Ectodermal cell (in vitro differentiated cells): ENCODE measurements at regions not wholly inside any gene's neighbourhood (a gene's known extent, or its start where the extent isn't known, plus 50 kb on each side); places are given as distances from the start of the nearest gene placed in this dataset.
"Not testable (repeated sequence)": the region's sequence is repeated elsewhere in the genome, so short reads cannot be mapped to it uniquely, and the experiment has no call there.

ENCODE experiments used
- H3K27ac ChIP-seq: 2 replicates; pipeline ENCODE4 v1.7.0; 2013; ENCODE audit warnings: mild to moderate bottlenecking, low read depth, low read length; ENCODE audit not compliant: insufficient read depth, poor library complexity, severe bottlenecking
- H3K27me3 ChIP-seq: 2 replicates; pipeline ENCODE4 v1.7.0; 2013; ENCODE audit warnings: mild to moderate bottlenecking, low read length; ENCODE audit not compliant: insufficient read depth, control insufficient read depth, poor library complexity, severe bottlenecking
- H3K36me3 ChIP-seq: one replicate; pipeline ENCODE4 v1.7.0; 2013; ENCODE audit warnings: low read length; ENCODE audit not compliant: control insufficient read depth, insufficient read depth
- H3K4me1 ChIP-seq: one replicate; pipeline ENCODE4 v1.7.0; 2013; ENCODE audit warnings: low read length; ENCODE audit not compliant: control insufficient read depth, insufficient read depth
- H3K4me3 ChIP-seq: 2 replicates; pipeline ENCODE4 v1.7.0; 2013; ENCODE audit warnings: low read depth, low read length, control low read depth; ENCODE audit not compliant: insufficient read depth
- H3K9me3 ChIP-seq: 2 replicates; pipeline ENCODE4 v1.7.0; 2013; ENCODE audit warnings: mild to moderate bottlenecking, low read length, moderate library complexity; ENCODE audit not compliant: control insufficient read depth
- WGBS, 2 experiments: methylation state at CpG; one replicate each; pipeline ENCODE4 v1.1.7; 2013; ENCODE audit warnings: missing lambda C conversion rate in 2 of 2; 5-methylcytosine and 5-hydroxymethylcytosine counted together

GRCh38 chr13:61111529-61111928, 304.1 kb downstream of the PCDH20 start:
- WGBS, 2 experiments, result no CpG with 5 or more reads among the region's 1 CpG
- Histone ChIP-seq H3K4me1 (no peaks in the 10 kb centered on the region), H3K9me3 (no peaks in the 10 kb centered on the region), H3K27me3 (no peaks in the 10 kb centered on the region), H3K4me3 (no peak overlapping the region), H3K36me3 (no peaks in the 10 kb centered on the region), H3K27ac (no peak overlapping the region)

- Histone ChIP-seq H3K4me3 (no peak overlapping the region), H3K4me1 (no peaks in the 10 kb centered on the region), H3K27ac (no peak overlapping the region), H3K9me3 (no peaks in the 10 kb centered on the region), H3K27me3 (no peaks in the 10 kb centered on the region), H3K36me3 (no peaks in the 10 kb centered on the region)
- 89 to 96% methylated on average over 1 of the region's 1 CpG for WGBS, 2 experiments
Observed at GRCh38 chr13:61110732-61111131, 304.9 kb downstream of the PCDH20 start.

GRCh38 chr13:61109741-61110140, 305.9 kb downstream of the PCDH20 start:
- no peaks in the 10 kb centered on the region for H3K27me3 ChIP-seq
- H3K36me3 ChIP-seq, result no peaks in the 10 kb centered on the region
- no peaks in the 10 kb centered on the region for H3K4me1 ChIP-seq
- WGBS, 2 experiments, result 89 to 95% methylated on average over 5 of the region's 5 CpGs
- no peak overlapping the region for H3K4me3 ChIP-seq
- no peak overlapping the region for H3K27ac ChIP-seq
- H3K9me3 ChIP-seq, result no peaks in the 10 kb centered on the region

GRCh38 chr13:61107989-61108388, 307.7 kb downstream of the PCDH20 start:
- Histone ChIP-seq H3K27ac (no peak overlapping the region), H3K4me3 (no peak overlapping the region), H3K4me1 (no peaks in the 10 kb centered on the region), H3K9me3 (no peaks in the 10 kb centered on the region), H3K27me3 (no peaks in the 10 kb centered on the region), H3K36me3 (no peaks in the 10 kb centered on the region)
- WGBS, 2 experiments, result 94 to 98% methylated on average over 2 of the region's 2 CpGs

- H3K27me3 ChIP-seq, result no peaks in the 10 kb centered on the region
- H3K4me3 ChIP-seq, result no peak overlapping the region
- no peaks in the 10 kb centered on the region for H3K9me3 ChIP-seq
- H3K36me3 ChIP-seq, result no peaks in the 10 kb centered on the region
- H3K4me1 ChIP-seq, result no peaks in the 10 kb centered on the region
- H3K27ac ChIP-seq, result no peak overlapping the region
Observed at GRCh38 chr13:61095885-61096284, 319.8 kb downstream of the PCDH20 start.

GRCh38 chr13:61094865-61095264, 320.8 kb downstream of the PCDH20 start:
- Histone ChIP-seq H3K4me1 (no peaks in the 10 kb centered on the region), H3K27ac (no peak overlapping the region), H3K36me3 (no peaks in the 10 kb centered on the region), H3K27me3 (no peaks in the 10 kb centered on the region), H3K9me3 (no peaks in the 10 kb centered on the region), H3K4me3 (no peak overlapping the region)

- not testable (repeated sequence) for H3K4me3 ChIP-seq
- 79 to 82% methylated on average over 8 of the region's 8 CpGs for WGBS, 2 experiments
Observed at GRCh38 chr13:61089894-61090293, 325.8 kb downstream of the PCDH20 start.

GRCh38 chr13:61086087-61086486, 329.6 kb downstream of the PCDH20 start:
- no peak overlapping the region for H3K27ac ChIP-seq
- no peaks in the 10 kb centered on the region for H3K27me3 ChIP-seq
- H3K9me3 ChIP-seq, result no peaks in the 10 kb centered on the region
- WGBS, 2 experiments, result 87 to 96% methylated on average over 1 of the region's 1 CpG
- H3K4me1 ChIP-seq, result no peaks in the 10 kb centered on the region
- no peaks in the 10 kb centered on the region for H3K36me3 ChIP-seq
- H3K4me3 ChIP-seq, result no peak overlapping the region

More at GRCh38 chr13:61089894-61090293, 325.8 kb downstream of the PCDH20 start:
- H3K27ac ChIP-seq, H3K36me3 ChIP-seq, H3K27me3 ChIP-seq, H3K4me1 ChIP-seq, H3K9me3 ChIP-seq: not testable (repeated sequence)

GRCh38 chr13:61084988-61085387, 330.7 kb downstream of the PCDH20 start:
- Histone ChIP-seq H3K4me1 (no peaks in the 10 kb centered on the region), H3K4me3 (no peak overlapping the region), H3K36me3 (no peaks in the 10 kb centered on the region), H3K27me3 (no peaks in the 10 kb centered on the region), H3K9me3 (no peaks in the 10 kb centered on the region), H3K27ac (no peak overlapping the region)

- no peak overlapping the region for H3K4me3 ChIP-seq
- WGBS, 2 experiments, result 86 to 94% methylated on average over 4 of the region's 4 CpGs
Observed at GRCh38 chr13:61078976-61079770, 336.5 kb downstream of the PCDH20 start.

GRCh38 chr13:61052175-61052574, 363.5 kb downstream of the PCDH20 start:
- Histone ChIP-seq H3K4me1 (no peaks in the 10 kb centered on the region), H3K36me3 (no peaks in the 10 kb centered on the region), H3K4me3 (no peak overlapping the region), H3K27me3 (no peaks in the 10 kb centered on the region), H3K27ac (no peak overlapping the region), H3K9me3 (no peaks in the 10 kb centered on the region)
- 88 to 93% methylated on average over 1 of the region's 1 CpG for WGBS, 2 experiments

More at GRCh38 chr13:61078976-61079770, 336.5 kb downstream of the PCDH20 start:
- no peaks in the 10 kb centered on the region for H3K36me3 ChIP-seq
- no peaks in the 10 kb centered on the region for H3K9me3 ChIP-seq
- H3K27me3 ChIP-seq, result no peaks in the 10 kb centered on the region
- no peaks in the 10 kb centered on the region for H3K4me1 ChIP-seq
- H3K27ac ChIP-seq, result no peak overlapping the region
